ENCODE measurements at regions not wholly inside any gene's neighbourhood (a gene's known extent, or its start where the extent isn't known, plus 50 kb on each side); places are given as distances from the start of the nearest gene placed in this dataset.

GRCh38 chr4:147368948-147369347, 111.9 kb upstream of the EDNRA start:
- DNase-seq = no peak

DNA sequence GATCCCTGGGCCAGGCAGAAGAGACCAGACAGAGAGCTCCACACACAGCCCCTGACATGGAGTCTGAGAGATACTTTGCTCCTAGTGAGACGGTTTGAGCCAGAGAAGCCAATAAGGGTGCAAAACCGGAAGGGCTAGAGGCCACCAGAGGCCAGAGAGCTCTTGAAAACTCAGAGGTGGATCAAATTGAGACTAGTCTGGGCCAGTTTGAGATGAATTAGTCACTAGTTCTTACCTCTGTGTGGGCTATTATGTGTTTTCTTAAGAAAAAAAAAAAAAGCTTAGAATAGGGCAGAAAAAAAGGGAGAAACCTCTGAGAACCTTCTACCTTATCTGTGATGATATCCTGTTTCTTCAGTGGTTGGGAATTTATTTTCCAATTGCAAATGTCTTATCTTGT, 110.4 kb upstream of the EDNRA start:
- no peak for DNase-seq

DNA sequence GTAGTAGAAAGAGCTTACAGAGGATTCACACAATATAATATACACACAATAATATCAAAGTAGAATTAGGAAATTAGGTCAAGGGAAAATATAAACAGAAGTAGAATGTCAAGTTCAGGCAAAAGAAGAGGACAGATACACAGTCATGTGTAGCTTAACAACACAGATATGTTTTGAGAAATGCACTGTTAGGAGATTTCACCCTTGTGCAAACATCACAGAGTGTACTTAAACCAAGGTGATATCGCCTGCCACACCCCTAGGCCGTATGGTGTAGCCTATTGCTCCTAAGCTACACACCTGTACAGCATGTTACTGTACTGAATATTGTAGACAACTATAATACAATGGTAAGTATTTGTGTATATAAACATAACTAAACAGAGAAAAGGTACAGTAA, 110.0 kb upstream of the EDNRA start:
- no peak for DNase-seq

- DNase-seq = no peak
Measured at GRCh38 chr4:147371661-147372060, 109.2 kb upstream of the EDNRA start.

- DNase-seq = no peak
Measured at GRCh38 chr4:147378780-147379179, 102.1 kb upstream of the EDNRA start.

GRCh38 chr4:147381749-147382148, 99.1 kb upstream of the EDNRA start:
- DNase-seq = no peak

DNA sequence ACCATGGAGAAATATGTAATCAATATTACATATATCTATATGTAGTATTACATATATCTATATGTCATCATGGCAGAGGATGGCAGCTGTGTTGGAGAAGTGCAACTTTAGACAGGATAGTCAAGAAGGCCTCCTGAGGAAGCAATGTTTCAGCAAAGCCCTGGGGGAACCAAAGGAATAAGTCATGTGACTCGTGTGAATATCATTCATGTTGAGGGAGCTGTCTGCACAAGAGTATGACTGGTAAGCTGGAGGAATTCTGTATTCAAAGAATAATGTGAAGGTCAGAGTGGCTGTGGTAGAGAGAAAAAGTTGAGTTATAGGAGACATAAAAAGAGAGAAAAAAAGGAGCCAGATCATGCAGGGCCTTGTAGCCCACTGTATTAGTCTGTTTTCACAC, 92.9 kb upstream of the EDNRA start:
- DNase-seq = no peak

- DNase-seq = no peak
Measured at GRCh38 chr4:147396105-147396504, 84.8 kb upstream of the EDNRA start.

DNA sequence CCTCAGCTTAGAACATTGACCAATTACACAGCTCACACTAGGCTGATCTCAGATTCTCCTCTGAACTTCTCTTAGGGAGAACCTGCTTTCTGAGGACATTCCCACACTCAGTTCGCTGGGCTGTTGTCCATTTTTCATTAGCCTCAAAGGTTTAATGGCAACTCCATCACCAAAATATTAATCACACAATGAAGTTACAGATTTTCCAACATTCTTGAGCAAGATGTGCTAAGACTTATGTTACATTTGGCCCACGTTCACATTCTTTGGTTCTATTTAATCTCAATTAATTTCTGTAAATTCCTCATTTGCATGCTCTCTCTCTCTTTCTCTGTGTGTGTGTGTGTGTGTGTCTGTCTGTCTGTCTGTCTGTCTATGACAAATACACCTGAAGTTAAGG, 82.3 kb upstream of the EDNRA start:
- no peak for DNase-seq

- no peak for DNase-seq
Measured at GRCh38 chr4:147400721-147401120, 80.2 kb upstream of the EDNRA start.

- no peak for DNase-seq
Measured at GRCh38 chr4:147401221-147401620, 79.7 kb upstream of the EDNRA start.

GRCh38 chr4:147407261-147408045, 73.4 kb upstream of the EDNRA start:
- no peak for DNase-seq

DNA sequence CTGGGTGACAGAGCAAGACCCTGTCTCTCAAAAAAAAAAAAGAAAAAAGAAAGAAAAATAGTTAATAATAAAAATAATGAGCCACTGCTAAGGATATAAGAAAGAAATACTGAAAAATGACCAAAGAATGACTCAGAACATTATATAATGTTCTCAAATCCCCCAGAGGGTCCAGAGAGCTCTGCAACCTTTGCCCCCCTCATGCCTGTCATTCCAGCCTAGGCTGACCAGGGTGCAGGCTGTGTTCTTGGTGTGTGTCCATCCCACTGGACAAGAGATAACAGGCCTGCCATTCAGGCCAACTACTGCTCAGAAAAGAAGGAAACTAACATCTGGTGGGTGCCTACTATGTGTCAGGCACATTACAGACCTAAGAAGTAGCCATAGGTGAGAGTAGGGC, 72.7 kb upstream of the EDNRA start:
- no peak for DNase-seq

- DNase-seq = no peak
Measured at GRCh38 chr4:147409350-147409749, 71.5 kb upstream of the EDNRA start.

DNA sequence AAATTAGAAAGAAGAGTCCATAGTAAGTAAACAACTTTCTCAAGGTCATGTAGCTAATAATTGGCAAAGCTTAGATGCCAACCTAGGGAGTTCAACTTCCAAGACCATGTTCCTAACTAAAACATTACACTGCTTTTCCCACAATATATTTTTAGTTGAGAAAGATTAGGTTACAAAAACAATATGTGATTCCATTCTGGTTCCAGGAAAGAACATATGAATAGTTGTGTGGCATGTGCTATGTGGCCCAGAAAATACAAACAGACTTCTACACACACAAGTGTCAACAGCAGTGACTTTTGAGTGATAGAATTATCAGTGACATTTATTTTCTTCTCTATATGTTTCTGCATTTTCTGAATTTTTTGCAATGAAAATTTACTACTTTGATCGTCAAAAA, 62.7 kb upstream of the EDNRA start:
- no peak for DNase-seq

DNA sequence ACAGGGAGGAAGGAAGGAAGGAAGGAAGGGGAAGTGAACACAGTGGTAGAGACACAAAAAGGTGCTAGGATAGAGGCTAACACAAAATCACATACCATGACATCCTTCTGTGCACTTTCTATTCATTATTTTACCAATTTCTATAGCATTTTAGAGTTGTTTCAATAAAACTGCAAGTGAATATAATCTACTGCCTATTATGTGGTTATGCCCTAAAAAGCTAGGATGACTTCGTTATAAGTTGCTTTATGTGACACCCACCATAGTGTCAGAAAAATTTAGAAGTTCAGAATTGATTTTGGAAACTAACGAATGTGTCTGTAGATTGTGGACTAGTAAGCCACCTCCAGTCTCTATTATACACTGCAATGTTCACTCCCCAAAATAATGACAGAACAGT, 59.4 kb upstream of the EDNRA start:
- no peak for DNase-seq

- DNase-seq = no peak
Measured at GRCh38 chr4:147423229-147423628, 57.7 kb upstream of the EDNRA start.

DNA sequence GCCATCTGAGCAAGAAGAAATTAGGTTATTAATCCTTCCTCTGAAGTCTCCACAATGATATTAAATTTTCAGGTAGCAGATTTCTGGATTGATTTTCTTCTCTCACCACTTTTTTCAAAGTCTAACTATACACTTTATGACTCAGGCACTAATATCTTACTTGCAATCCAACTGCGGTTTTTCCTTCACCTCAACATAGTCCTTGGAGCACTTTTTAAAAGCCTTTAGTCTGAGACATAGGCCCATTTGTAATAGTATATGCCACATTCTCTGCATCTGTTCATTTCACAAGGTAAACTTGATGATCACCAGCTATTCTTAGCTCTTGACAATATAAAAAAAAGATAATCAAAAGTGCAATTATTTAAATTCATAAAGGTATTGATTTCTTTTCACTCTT, 55.9 kb upstream of the EDNRA start:
- DNase-seq = no peak

DNA sequence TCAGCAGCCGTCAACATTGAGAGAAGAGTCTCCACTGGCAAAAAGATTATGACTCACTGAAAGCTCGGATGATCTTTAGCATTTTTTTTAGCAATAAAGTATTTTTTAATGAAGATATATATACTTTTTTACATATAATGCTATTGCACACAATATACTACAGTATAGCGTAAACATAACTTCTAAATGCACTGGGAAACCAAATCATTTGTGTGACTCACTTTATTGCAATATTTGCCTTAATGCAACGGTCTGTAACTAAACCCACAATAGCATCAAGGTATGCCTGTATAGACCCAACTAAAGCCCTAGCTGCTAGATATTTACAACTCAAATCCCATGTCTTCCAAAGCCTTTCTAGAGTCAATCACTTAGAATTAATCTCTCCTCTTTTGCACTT, 52.3 kb upstream of the EDNRA start:
- no peak for DNase-seq

DNA sequence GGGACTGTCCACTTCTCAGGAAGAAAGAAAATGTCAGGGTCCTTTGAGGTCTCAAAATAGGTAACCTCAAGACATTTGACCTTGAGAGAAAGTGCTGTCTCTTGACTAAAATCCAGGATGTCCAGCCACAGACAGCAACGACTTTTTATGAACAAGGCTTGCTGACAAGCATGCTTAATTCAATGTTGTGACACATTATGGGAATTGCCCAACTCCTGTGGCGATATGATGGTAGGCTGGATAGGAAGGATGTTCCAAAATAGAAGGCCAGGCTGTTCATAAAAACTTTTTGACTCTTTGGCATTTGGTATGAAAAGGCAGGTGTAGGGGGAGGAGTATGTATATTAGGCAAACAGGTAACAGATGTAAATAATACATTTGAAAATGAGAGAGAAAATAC, 50.8 kb upstream of the EDNRA start:
- no peak for DNase-seq

Data from left hindlimb (tissue), 1 donor.